ENCODE measurements at regions not wholly inside any gene's neighbourhood (a gene's known extent, or its start where the extent isn't known, plus 50 kb on each side); places are given as distances from the start of the nearest gene placed in this dataset.
"Not testable (repeated sequence)": the region's sequence is repeated elsewhere in the genome, so short reads cannot be mapped to it uniquely, and the experiment has no call there.

- intact Hi-C loops (cut with DNase I); H3K27me3 ChIP-seq (replicated peaks; ENCODE audit: insufficient read depth); H3K4me1 ChIP-seq (replicated peaks); H3K36me3 ChIP-seq; DNase-seq (ENCODE audit: low spot score); H3K4me3 ChIP-seq; H3K9me3 ChIP-seq; H3K27ac ChIP-seq: not testable (repeated sequence)
- WGBS = no CpG with 5 or more reads among the region's 19 CpGs
These were observed 706.1 kb downstream of the KCNJ18 start for GRCh38 chr17:22398446-22398845.

GRCh38 chr17:22399037-22399436 lies 706.7 kb downstream of the KCNJ18 start:
- no CpG with 5 or more reads among the region's 40 CpGs for WGBS
- H3K4me1 ChIP-seq (replicated peaks); H3K27ac ChIP-seq; H3K36me3 ChIP-seq; H3K9me3 ChIP-seq; H3K27me3 ChIP-seq (replicated peaks; ENCODE audit: insufficient read depth); DNase-seq (ENCODE audit: low spot score); H3K4me3 ChIP-seq; intact Hi-C loops (cut with DNase I): not testable (repeated sequence)

- H3K27ac ChIP-seq; H3K9me3 ChIP-seq; H3K36me3 ChIP-seq; H3K4me1 ChIP-seq (replicated peaks); intact Hi-C loops (cut with DNase I); H3K27me3 ChIP-seq (replicated peaks; ENCODE audit: insufficient read depth); DNase-seq (ENCODE audit: low spot score); H3K4me3 ChIP-seq: not testable (repeated sequence)
- WGBS = 75% methylated on average over 17 of the region's 39 CpGs
These were observed 712.8 kb downstream of the KCNJ18 start for GRCh38 chr17:22405080-22405479.

GRCh38 chr17:22409160-22409751 lies 716.9 kb downstream of the KCNJ18 start:
- DNase-seq (ENCODE audit: low spot score) = no peak
- intact Hi-C loops (cut with DNase I) = no loop called here
- no peaks in the 10 kb centered on the region for H3K9me3 ChIP-seq

GRCh38 chr17:22410136-22410535 lies 717.8 kb downstream of the KCNJ18 start:
- DNase-seq (ENCODE audit: low spot score) = no peak
- no peak for TF ChIP-seq CTCF (IDR thresholded peaks at IDR 0.05)
- TF ChIP-seq POLR2A (IDR thresholded peaks at IDR 0.05) = no peak
- TF ChIP-seq POLR2AphosphoS5 (IDR thresholded peaks at IDR 0.05) = no peak
- no peaks in the 10 kb centered on the region for H3K36me3 ChIP-seq
- no peaks in the 10 kb centered on the region for H3K9me3 ChIP-seq
- WGBS = 71% methylated on average over 14 of the region's 14 CpGs
- H3K4me3 ChIP-seq = no peak overlapping the region
- intact Hi-C loops (cut with DNase I) = no loop called here
- H3K27ac ChIP-seq = no peak overlapping the region
- no peaks in the 10 kb centered on the region for H3K27me3 ChIP-seq (replicated peaks; ENCODE audit: insufficient read depth)
- no peaks in the 10 kb centered on the region for H3K4me1 ChIP-seq (replicated peaks)

More at GRCh38 chr17:22409160-22409751, 716.9 kb downstream of the KCNJ18 start:
- WGBS = 79% methylated on average over 48 of the region's 52 CpGs
- no peaks in the 10 kb centered on the region for H3K4me1 ChIP-seq (replicated peaks)
- no peak overlapping the region for H3K27ac ChIP-seq
- no peaks in the 10 kb centered on the region for H3K36me3 ChIP-seq
- TF ChIP-seq CTCF (IDR thresholded peaks at IDR 0.05) (no peak), POLR2AphosphoS5 (IDR thresholded peaks at IDR 0.05) (no peak), POLR2A (IDR thresholded peaks at IDR 0.05) (no peak)
- H3K4me3 ChIP-seq = no peak overlapping the region
- H3K27me3 ChIP-seq (replicated peaks; ENCODE audit: insufficient read depth) = no peaks in the 10 kb centered on the region

GRCh38 chr17:22411185-22411784 lies 719.0 kb downstream of the KCNJ18 start:
- no peaks in the 10 kb centered on the region for H3K9me3 ChIP-seq
- no peak overlapping the region for H3K4me3 ChIP-seq
- H3K36me3 ChIP-seq = no peaks in the 10 kb centered on the region
- intact Hi-C loops (cut with DNase I) = no loop called here
- no peak for DNase-seq (ENCODE audit: low spot score)
- 80% methylated on average over 37 of the region's 38 CpGs for WGBS
- no peak overlapping the region for H3K27ac ChIP-seq
- no peaks in the 10 kb centered on the region for H3K4me1 ChIP-seq (replicated peaks)
- TF ChIP-seq POLR2AphosphoS5 (IDR thresholded peaks at IDR 0.05) (no peak), POLR2A (IDR thresholded peaks at IDR 0.05) (no peak), CTCF (IDR thresholded peaks at IDR 0.05) (no peak)
- no peaks in the 10 kb centered on the region for H3K27me3 ChIP-seq (replicated peaks; ENCODE audit: insufficient read depth)
